Colon (tissue), 2 donors: ENCODE measurements at regions not wholly inside any gene's neighbourhood (a gene's known extent, or its start where the extent isn't known, plus 50 kb on each side); places are given as distances from the start of the nearest gene placed in this dataset.

Experiments used
- FAIRE-seq: peaks from 2 replicates; lab custom pipeline; 2012; peaks lifted over from hg19 to GRCh38; lab: Jason Lieb, UNC
- donor health status: control.
- donor health status: control.

GRCh38 chr7:85074-85882 is 107.1 kb upstream of the FAM20C start:
- no peak for FAIRE-seq

- FAIRE-seq = no peak
These were observed 106.4 kb upstream of the FAM20C start for GRCh38 chr7:85883-86515.

GRCh38 chr7:86629-87028 is 105.7 kb upstream of the FAM20C start:
- no peak for FAIRE-seq

- no peak for FAIRE-seq
These were observed 105.3 kb upstream of the FAM20C start for GRCh38 chr7:87047-87446.

GRCh38 chr7:87671-88070 is 104.7 kb upstream of the FAM20C start:
- FAIRE-seq = no peak

- no peak for FAIRE-seq
These were observed 104.1 kb upstream of the FAM20C start for GRCh38 chr7:88095-88926.

- no peak for FAIRE-seq
These were observed 103.5 kb upstream of the FAM20C start for GRCh38 chr7:88927-89231.

- FAIRE-seq = no peak
These were observed 102.9 kb upstream of the FAM20C start for GRCh38 chr7:89232-90019.

- FAIRE-seq = no peak
These were observed 102.0 kb upstream of the FAM20C start for GRCh38 chr7:90111-91063.

- FAIRE-seq = no peak
These were observed 100.8 kb upstream of the FAM20C start for GRCh38 chr7:91396-92175.

GRCh38 chr7:92231-92674 is 100.1 kb upstream of the FAM20C start:
- no peak for FAIRE-seq

GRCh38 chr7:92888-93672 is 99.3 kb upstream of the FAM20C start:
- FAIRE-seq = no peak

GRCh38 chr7:94251-94801 is 98.0 kb upstream of the FAM20C start:
- FAIRE-seq = no peak

GRCh38 chr7:95180-95862 is 97.0 kb upstream of the FAM20C start:
- no peak for FAIRE-seq

- FAIRE-seq = no peak
These were observed 96.5 kb upstream of the FAM20C start for GRCh38 chr7:95863-96260.

- FAIRE-seq = no peak
These were observed 95.5 kb upstream of the FAM20C start for GRCh38 chr7:96861-97260.

GRCh38 chr7:97310-97841 is 95.0 kb upstream of the FAM20C start:
- FAIRE-seq = no peak
